NCI-H774 (cell line): ENCODE measurements at regions not wholly inside any gene's neighbourhood (a gene's known extent, or its start where the extent isn't known, plus 50 kb on each side); places are given as distances from the start of the nearest gene placed in this dataset.
A peak's percentile ranks its signal among the peaks of the same experiment; 100 is the strongest.

Experiments used
- DNase-seq: peaks from one replicate; lab custom pipeline; 2025; lab: John Stamatoyannopoulos, UW

DNA sequence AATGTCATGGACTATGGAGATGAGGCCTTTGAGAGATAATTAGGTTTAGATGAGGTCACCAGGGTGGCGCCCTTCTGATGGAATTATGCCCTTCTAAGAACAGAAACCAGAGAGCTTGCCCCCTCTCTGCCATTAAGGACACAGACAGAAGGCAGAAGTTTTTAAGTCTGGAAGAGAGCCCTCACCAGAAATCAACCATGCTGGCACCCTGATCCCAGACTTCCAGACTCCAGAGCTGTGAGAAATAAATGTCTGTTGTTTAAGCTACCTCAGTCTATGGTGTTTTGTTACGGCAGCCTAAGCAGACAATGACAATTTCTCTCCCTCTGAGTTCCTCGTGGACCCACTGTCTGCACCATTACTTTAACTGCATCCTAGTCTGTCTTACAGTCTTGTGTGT lies 382.0 kb downstream of the GXYLT1 start:
- no peak for DNase-seq

- DNase-seq: no peak
These were observed 399.1 kb downstream of the GXYLT1 start for GRCh38 chr12:41745593-41745992.

DNA sequence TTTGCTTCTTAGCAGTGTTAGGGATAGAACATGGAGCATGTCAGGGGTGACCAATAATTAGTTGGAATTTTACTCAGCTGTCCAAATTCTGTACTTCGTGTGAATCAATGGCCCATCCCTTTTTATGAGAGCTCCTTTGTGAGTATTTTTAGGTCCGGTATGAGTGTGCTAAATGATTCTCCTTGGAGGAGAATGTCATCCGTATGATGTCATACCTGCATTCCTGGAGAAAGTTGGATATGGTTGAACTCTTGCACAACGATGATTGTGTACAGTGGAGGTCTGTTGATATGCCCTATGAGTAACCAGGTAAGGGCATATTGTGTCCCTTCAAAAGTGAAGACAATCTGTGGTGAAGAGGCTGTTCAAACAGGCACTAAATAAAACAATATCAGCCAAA lies 400.8 kb downstream of the GXYLT1 start:
- no peak for DNase-seq

GRCh38 chr12:41739066-41739465 lies 405.6 kb downstream of the GXYLT1 start:
- DNase-seq: no peak

DNA sequence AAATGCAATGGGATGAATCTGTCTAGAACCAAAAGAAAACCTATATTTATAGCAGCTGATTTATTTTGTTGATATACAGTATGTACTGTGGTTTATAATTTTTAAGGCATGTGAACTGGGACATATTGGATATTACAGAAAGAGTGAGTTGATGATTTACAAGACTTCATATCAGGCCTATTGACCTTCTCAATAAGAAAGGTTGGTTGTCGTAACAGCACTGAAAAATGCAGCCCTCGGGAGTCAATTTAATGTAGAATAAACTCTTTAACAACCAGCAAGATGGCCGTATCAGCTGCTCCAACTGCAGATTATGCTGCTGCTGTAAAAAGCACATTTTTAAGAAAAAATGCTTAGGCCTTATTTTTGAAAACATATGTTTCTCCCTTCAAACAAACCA lies 407.3 kb downstream of the GXYLT1 start:
- no peak for DNase-seq

DNA sequence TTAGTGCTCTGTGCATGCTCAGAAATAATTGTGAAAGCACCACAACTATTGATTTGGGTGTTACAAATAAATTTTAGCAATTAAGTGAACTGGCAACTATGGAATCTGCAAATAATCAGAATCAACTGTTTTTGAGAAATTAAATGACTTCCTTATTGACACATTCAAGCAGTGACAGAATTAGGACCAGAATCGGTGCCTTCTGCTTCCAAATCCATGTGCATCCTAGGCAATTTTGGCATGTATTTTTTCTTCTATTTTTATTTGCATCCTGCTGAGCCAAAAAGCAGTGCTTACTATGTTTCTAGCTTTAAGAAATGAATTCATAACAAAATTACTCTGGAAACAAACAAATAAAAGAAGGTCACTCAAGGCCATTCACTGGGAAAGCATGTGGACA lies 408.2 kb downstream of the GXYLT1 start:
- DNase-seq: no peak

GRCh38 chr12:41731691-41732090 lies 413.0 kb downstream of the GXYLT1 start:
- no peak for DNase-seq

GRCh38 chr12:41731061-41731460 lies 413.6 kb downstream of the GXYLT1 start:
- no peak for DNase-seq

DNA sequence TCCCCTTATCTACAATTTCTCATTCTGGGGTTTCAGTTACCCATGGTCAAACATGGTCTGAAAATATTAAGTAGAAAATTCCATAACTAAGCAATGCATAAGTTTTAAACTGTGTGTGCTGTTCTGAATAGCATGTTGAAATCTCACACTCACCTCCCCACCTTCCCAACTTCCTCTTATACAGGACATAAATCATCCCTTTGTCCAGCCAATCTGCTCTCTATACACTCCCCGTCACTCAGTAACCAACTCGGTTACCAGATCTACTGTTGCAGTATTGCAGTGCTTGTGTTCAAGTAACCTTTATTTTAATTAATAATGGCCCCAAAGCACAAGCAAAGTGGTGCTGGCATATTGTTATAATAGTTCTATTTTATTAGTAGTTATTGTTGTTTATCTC lies 420.5 kb downstream of the GXYLT1 start:
- no peak for DNase-seq

- no peak for DNase-seq
These were observed 425.5 kb downstream of the GXYLT1 start for GRCh38 chr12:41719214-41719613.

DNA sequence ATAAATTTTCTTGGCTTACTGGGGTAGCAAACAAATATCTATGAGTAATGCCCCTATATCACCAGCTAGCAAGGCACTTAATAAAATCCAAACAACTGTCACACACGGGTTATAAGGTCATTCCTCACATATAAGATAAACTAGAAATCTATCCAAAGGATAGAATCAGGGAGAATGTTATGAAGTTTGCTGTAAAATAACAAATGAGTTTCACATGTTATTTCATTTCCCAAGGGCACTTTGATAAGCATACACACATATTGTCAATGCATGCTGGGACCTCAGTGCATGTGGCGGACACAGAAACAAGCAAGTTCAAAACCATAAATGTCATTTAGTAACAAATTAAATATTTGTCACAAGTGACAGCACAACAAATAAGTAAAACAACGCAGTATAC lies 429.4 kb downstream of the GXYLT1 start:
- no peak for DNase-seq

GRCh38 chr12:41709463-41710285 lies 435.0 kb downstream of the GXYLT1 start:
- no peak for DNase-seq

DNA sequence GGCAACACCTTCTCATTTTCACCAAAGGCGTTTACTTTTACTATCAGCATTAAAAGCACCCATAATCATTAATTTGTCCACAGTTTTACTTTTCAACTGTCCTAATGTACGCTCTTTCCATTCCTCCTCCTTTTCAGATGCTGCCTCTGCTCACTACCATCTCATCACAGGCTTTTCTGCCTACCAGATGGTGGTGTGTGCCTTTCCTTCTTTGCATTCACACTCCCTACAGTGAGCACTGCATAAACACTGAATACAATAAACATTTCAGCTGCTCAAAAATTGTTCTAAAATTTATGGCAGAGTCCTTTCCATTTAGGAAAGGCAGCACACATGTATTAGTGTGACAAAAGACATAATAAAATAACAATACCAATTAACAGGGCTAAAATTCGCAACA lies 435.7 kb downstream of the GXYLT1 start:
- no peak for DNase-seq

DNA sequence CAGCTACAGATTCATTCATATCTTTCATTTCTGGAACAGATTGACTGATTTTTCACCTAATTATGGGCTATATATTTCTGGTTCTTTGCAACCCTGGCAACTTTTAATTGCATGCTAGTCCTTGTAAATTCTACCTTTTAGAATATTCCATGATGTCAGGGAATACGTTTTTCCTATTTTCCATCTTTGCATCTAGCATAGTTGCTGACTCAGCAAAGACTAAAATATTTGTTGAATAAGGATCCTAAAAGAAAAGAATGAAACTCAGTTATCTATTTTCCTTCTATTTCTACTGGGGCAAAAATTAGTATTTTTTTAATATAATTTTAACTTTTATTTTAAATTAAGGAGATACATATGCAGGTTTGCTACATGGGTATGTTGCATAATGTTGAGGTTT lies 438.3 kb downstream of the GXYLT1 start:
- DNase-seq: no peak

- DNase-seq: no peak
These were observed 442.6 kb downstream of the GXYLT1 start for GRCh38 chr12:41701943-41702601.

DNA sequence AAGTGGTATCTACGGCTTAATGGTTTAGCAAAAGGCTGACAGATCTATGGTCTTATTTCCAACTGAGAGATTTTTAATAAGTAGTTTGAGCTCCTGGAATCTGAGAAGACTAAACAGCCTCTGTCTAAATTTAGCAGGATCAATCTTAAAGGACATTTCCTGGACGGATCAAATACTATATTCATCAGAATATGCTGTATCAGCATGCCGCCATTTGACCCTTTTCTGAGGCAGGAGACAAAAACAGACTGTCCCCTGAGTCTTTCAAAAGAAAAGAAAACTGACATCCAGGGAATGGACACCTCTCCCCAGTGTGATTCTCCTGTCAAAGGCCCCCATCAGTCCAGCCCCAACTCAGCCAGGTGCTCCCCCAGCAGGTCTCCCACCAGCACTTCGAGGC lies 443.7 kb downstream of the GXYLT1 start:
- DNase-seq: no peak

DNA sequence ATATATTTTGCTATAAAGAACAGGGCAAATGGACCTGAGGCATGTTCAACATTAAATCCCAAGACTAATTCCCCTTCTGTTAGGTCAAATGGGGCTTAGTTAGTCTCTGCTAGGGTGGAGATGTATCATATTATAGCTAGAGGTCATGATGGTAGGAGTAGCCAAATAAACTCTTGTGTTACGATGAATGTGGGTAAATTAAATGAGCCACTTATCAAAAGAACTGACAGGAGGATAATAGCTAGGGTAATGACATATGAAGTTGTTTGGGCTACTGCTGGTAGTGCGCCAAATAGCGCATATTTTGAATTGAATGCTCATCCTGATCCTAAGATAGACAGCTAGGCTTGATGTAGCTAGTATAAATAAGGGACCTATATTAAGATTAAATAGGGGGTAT lies 445.0 kb downstream of the GXYLT1 start:
- no peak for DNase-seq

DNA sequence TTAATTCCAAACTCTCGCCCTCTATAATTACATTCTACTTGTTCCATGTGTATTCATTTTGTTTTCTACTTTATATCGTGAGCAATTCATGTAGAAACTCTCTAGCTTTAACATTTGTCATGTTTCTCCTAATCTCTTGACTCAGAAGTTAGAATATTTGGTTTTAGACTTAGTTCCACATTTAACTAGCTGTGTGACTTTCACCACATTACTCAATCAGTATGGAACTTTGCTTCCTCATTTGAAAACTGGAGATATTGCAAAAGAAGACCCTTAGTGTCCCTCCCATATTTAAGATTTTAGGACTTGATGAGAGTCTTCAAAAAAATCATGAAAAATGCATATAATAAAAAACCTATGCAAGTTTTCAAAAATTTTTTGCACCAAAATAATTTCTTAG lies 447.5 kb downstream of the GXYLT1 start:
- no peak for DNase-seq

- DNase-seq: no peak
These were observed 459.7 kb downstream of the GXYLT1 start for GRCh38 chr12:41684997-41685396.

- no peak for DNase-seq
These were observed 461.0 kb downstream of the GXYLT1 start for GRCh38 chr12:41683513-41684240.

DNA sequence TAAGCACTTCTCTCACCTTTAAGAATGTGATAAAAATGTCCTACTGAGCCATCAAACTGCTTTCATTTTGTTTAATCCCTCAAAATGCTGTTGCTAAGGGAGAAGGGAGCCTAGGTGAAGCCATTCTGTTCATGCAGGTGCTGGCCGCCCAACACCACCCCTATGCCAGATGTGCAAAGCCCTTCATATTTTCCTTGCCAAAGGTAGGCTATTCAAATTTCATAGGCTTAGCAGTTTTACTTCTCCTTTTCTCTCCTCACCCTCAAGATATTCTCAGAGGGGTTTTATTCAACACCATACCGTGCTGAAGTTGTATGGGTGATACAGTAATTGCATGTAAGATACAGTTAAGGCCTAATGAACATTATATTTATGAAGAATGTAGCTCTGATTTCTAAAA lies 461.7 kb downstream of the GXYLT1 start:
- no peak for DNase-seq

- peak; percentile 72 for DNase-seq
These were observed 462.8 kb downstream of the GXYLT1 start for GRCh38 chr12:41681898-41682297.

- no peak for DNase-seq
These were observed 464.5 kb downstream of the GXYLT1 start for GRCh38 chr12:41680155-41680554.
